Heart right ventricle (tissue), 16 donors: ENCODE measurements at regions not wholly inside any gene's neighbourhood (a gene's known extent, or its start where the extent isn't known, plus 50 kb on each side); places are given as distances from the start of the nearest gene placed in this dataset.

Experiments used
- ATAC-seq, 8 donors: fragments of 200-7000 bp; cut with Tn5 transposase; one replicate each; pipeline ENCODE4 v1.9.1; 2020; ENCODE audit warnings: mild to moderate bottlenecking in 8 of 8, moderate library complexity in 8 of 8, moderate number of reproducible peaks in 1 of 8
- DNase-seq, 2 donors: peaks; one replicate each; pipeline ENCODE4 v3.0.0-alpha.2; 2020
- H3K27ac ChIP-seq, 10 donors: fragments of 200-600 bp; sonication (generic) in 2 of 10; one replicate each; pipeline versions ENCODE4 v1.5.0 to v1.8.0; 2020 to 2022; ENCODE audit warnings: mild to moderate bottlenecking in 3 of 10
- H3K27me3 ChIP-seq, 7 donors: fragments of 200-600 bp; one replicate each; pipeline ENCODE4 v1.8.0; 2021 to 2022; ENCODE audit warnings: mild to moderate bottlenecking in 2 of 7
- H3K36me3 ChIP-seq, 9 donors: fragments of 200-600 bp; sonication (generic) in 1 of 9; one replicate each; pipeline versions ENCODE4 v1.5.0 to v1.8.0; 2020 to 2022; ENCODE audit warnings: mild to moderate bottlenecking in 2 of 9
- H3K4me1 ChIP-seq, 9 donors: fragments of 200-600 bp; sonication (generic) in 1 of 9; one replicate each; pipeline versions ENCODE4 v1.5.0 to v1.8.0; 2020 to 2022; ENCODE audit warnings: mild to moderate bottlenecking in 4 of 9
- H3K4me3 ChIP-seq, 10 donors: fragments of 200-600 bp; sonication (generic) in 2 of 10; one replicate each; pipeline versions ENCODE4 v1.5.0 to v1.8.0; 2020 to 2022; ENCODE audit warnings: mild to moderate bottlenecking in 7 of 10, moderate library complexity in 2 of 10
- H3K9me3 ChIP-seq, 11 donors: fragments of 200-600 bp in 10 of 11; sonication (generic) in 2 of 11; one replicate each; pipeline versions ENCODE4 v1.5.0 to v1.8.0; 2013 to 2022; ENCODE audit warnings: mild to moderate bottlenecking in 2 of 11, control low read depth in 1 of 11, moderate library complexity in 1 of 11
- CTCF ChIP-seq, 9 donors: fragments of 200-600 bp; sonication (generic) in 2 of 9; IDR thresholded peaks; one replicate each; pipeline versions ENCODE4 v1.5.0 to v1.8.0; 2021 to 2022; ENCODE audit warnings: antibody characterized with exemption in 9 of 9, mild to moderate bottlenecking in 5 of 9, moderate library complexity in 1 of 9
- WGBS, 2 donors: extraction: QIAGEN DNeasy Blood & Tissue Kit; methylation state at CpG; one replicate each; pipeline ENCODE4 v1.1.7; 2013; ENCODE audit warnings: inconsistent platforms in 1 of 2; 5-methylcytosine and 5-hydroxymethylcytosine counted together
- intact Hi-C, 10 donors: fragments of 100-400 bp; cut with DNase I; formaldehyde crosslinking; loops; one replicate each; pipeline versions ENCODE4 v1.11.1 to v1.14.2; 2022
- donor health status: Arrhythmogenic right ventricular cardiomyopathy.
- donor health status: ischemic (EF 13 %, LVEDD 7.1; RV severe dilation, severe dysfunction).
- donor health status: healthy with polysubstance abuse.
- donor health status: DM: no; HTN: yes; CAD: no.
- donor health status: DM: no; HTN: no; CAD: no.
- donor health status: ischemic (EF 25% LVEDD 6.9; RV normal size, moderate dysfunction).
- donor health status: ischemic (EF 25% LVEDD 5.7; RV mildly dilated, moderate dysfunction).
- donor health status: healthy.
- donor health status: DM: yes; HTN: yes; CAD: no.
- donor health status: Ischemic cardiomyopathy.
- donor health status: ischemic (EF 35%, LVEDD 5.7; RV mildly dilated, moderate dysfunction).
- donor health status: nonischemic (EF 11% LVEDD 7.7; RV severe dilation, severe dysfunction).
- donor health status: DM: yes; HTN: yes; CAD: no.
- donor health status: PGD.
- donor health status: ischemic (EF 29% LVEDD 5.4; RV normal size, mild dysfunction).
- donor health status: nonischemic (EF 23%, LVEDD 6.1; RV moderate dilation, normal function).

- TF ChIP-seq CTCF (IDR thresholded peaks at IDR 0.05): no peak
- Histone ChIP-seq H3K9me3 (peaks cover 0 to 37% (median 0%) of the 10 kb centered on the region in 11 donors), H3K27ac (no peak overlapping the region), H3K4me3 (no peak overlapping the region), H3K36me3 (no peaks in the 10 kb centered on the region), H3K27me3 (no peaks in the 10 kb centered on the region), H3K4me1 (no peaks in the 10 kb centered on the region)
- DNase-seq: no peak
- peak in 1 of 8 donors; percentile 22 for ATAC-seq
- WGBS, 2 donors: 95% methylated on average over 35 of the region's 35 CpGs
- intact Hi-C loops: no loop called here
Observed at GRCh38 chr5:28404363-28405071, 1366.1 kb upstream of the CDH9 start.

- DNase-seq (no peak), ATAC-seq (no peak)
- Histone ChIP-seq H3K4me1 (no peaks in the 10 kb centered on the region), H3K9me3 (peaks cover 0 to 38% (median 0%) of the 10 kb centered on the region in 11 donors), H3K36me3 (no peaks in the 10 kb centered on the region), H3K27ac (no peak overlapping the region), H3K27me3 (no peaks in the 10 kb centered on the region), H3K4me3 (no peak overlapping the region)
- no peak for TF ChIP-seq CTCF (IDR thresholded peaks at IDR 0.05)
- intact Hi-C loops: no loop called here
- 52 to 67% methylated on average over 5 of the region's 5 CpGs for WGBS, 2 donors
Observed at GRCh38 chr5:28403846-28404245, 1365.5 kb upstream of the CDH9 start.

DNA sequence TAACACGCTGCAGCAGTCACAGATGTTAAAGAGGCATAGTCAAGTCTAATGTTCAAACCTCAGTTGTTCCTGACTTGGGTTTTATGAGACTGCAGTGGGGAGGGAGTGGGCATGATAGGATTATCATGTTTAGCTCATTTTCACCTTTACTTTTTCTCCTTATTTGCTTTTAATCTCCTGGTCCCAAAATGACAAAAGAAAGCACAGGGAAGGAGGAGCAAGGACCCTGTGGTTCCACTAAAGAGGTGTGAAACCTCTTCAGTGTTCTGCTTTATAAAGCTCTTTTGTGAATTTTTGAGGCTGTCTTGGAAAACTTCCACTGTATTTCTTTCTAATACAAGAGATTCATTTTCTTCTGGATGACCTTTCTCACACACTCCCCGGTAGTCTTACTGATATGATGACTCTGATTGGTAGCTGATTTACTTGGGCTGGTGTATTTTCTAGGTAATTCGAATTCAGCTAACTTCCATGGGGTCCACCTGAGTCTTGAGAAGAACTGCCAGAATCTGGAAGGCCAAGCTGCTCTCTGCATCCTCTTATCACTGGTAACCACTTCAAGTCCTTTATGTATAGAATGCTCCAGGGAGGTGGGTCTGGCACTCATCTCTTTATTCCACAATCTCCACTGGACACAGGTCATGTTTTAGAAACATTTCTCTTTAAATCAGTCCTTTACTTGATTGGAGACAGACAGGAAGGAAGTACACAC is 1364.4 kb upstream of the CDH9 start:
- Histone ChIP-seq H3K9me3 (peaks cover 0 to 30% (median 0%) of the 10 kb centered on the region in 11 donors), H3K27me3 (no peaks in the 10 kb centered on the region), H3K27ac (no peak overlapping the region), H3K4me1 (no peaks in the 10 kb centered on the region), H3K36me3 (no peaks in the 10 kb centered on the region), H3K4me3 (no peak overlapping the region)
- no peak for TF ChIP-seq CTCF (IDR thresholded peaks at IDR 0.05)
- WGBS, 2 donors: 64 to 71% methylated on average over 3 of the region's 3 CpGs
- no peak for ATAC-seq
- no peak for DNase-seq
- intact Hi-C loops: no loop called here

- DNase-seq (no peak), ATAC-seq (no peak)
- Histone ChIP-seq H3K4me3 (no peak overlapping the region), H3K4me1 (no peaks in the 10 kb centered on the region), H3K27ac (no peak overlapping the region), H3K9me3 (peaks cover 0 to 25% (median 0%) of the 10 kb centered on the region in 11 donors), H3K27me3 (no peaks in the 10 kb centered on the region), H3K36me3 (no peaks in the 10 kb centered on the region)
- WGBS, 2 donors: 59 to 63% methylated on average over 2 of the region's 2 CpGs
- intact Hi-C loops: no loop called here
- no peak for TF ChIP-seq CTCF (IDR thresholded peaks at IDR 0.05)
Observed at GRCh38 chr5:28400076-28400475, 1361.7 kb upstream of the CDH9 start.
